Hematopoietic multipotent progenitor cell treated with erythropoietin and hydrocortisone succinate and interleukin-3 and kit ligand, for 4 days (in vitro differentiated cells): ENCODE measurements at regions not wholly inside any gene's neighbourhood (a gene's known extent, or its start where the extent isn't known, plus 50 kb on each side); places are given as distances from the start of the nearest gene placed in this dataset.

Experiments
- DNase-seq: peaks from one replicate; pipeline ENCODE4 v3.0.0-alpha.2; 2015

DNA sequence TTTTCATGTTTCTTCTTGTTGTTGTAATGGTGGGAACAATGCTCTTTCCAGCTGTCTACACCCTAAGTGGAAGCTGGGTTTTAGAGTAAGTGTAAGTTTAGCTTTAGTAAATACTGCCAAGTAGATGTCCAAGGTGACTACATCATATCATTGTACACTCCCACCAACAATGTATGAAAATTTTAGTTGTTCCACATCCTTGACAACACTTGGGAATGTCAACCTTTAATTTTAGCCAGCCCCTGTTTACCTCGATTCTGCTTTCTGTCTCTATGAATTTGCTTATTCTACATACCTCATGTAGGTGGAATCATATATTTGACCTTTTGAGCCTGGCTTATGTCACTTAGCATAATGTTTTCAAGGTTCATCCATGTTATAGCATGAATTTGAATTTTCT is 93.0 kb downstream of the MTPAP start:
- DNase-seq, result no peak

DNA sequence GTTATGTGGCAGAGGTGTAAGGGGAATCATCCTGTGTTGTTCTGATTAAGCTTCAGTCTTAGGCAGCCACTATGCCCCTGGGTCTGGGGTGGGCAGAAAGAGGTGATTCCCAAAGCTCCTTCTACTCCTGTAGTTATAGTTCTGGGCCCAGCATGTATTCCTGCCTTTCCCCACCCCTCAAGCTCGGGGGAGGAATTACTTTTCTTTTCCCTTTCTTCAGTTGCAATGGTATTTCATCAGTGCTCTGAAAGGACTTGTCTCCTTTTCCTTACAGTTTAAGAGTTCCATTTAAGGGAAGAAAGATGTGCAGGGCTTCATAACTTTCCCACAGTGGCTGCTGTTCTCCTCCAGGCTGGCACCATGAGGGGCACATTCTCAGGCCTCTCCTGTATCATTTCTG is 94.2 kb downstream of the MTPAP start:
- no peak for DNase-seq

DNA sequence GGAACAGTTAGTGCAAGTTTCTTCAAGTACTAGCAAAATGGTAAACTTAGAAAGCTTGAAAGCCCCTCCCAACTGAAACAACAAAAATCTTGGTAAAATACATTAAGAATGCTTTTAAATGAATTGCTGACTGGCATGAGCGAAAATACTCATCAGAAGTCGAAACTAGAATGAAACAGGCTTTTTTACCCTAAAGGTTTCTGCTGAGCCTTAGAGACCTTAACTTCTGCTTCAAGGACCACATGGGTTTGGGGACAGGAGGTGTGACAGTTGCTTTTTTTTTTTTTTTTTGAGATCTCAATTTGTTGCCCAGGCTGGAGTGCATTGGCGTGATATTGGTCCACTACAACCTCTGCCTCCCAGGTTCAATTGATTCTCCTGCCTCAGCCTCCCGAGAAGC is 100.3 kb downstream of the MTPAP start:
- DNase-seq, result no peak

DNA sequence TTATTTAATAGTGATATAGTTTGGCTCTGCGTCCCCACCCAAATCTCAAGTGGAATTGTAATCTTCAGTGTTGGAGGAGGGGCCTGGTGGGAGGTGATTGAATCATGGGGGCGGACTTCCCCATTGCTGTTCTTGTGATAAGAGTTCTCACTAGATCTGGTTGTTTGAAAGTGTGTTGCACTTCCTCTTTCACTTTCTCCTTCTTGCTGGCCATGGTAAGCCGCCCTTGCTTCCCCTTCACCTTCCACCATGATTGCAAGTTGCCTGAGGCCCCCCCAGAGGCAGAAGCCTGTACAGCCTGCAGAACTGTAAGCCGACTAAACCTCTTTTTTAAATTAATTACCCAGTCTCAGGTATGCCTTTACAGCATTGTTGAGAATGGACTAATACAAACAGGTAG is 101.4 kb downstream of the MTPAP start:
- DNase-seq, result peak; percentile 72

DNA sequence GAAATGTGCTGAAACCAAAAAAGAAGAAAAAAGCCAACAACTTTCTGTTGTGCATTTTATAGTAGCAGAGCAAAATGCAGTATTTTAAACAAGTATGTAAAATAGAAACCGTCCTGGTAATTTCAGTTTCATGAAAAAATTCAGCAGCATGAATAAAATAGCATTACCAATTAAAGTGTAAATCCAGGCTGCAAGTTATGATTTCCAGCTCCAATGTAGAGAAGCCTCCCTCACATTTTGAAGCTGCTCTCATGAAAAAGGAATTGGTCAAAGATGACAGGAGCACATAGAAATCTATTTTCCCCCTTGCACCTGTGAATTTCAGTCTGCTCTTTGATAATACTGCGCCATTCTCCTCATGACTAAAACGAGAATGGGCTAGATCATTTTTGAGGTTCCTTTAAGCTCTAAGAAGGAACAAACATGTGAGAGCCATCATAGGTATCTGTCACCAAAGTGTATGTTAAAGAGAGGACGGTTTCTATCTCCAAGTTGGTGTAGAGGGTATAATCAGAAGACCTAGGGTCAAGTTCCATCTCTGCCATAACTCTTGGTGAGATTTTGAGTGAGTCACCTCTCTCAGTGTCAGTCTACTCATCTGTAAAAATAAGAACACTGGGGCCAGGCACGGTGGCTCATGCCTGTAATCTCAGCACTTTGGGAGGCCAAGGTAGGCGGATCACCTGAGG is 107.5 kb downstream of the MTPAP start:
- no peak for DNase-seq

DNA sequence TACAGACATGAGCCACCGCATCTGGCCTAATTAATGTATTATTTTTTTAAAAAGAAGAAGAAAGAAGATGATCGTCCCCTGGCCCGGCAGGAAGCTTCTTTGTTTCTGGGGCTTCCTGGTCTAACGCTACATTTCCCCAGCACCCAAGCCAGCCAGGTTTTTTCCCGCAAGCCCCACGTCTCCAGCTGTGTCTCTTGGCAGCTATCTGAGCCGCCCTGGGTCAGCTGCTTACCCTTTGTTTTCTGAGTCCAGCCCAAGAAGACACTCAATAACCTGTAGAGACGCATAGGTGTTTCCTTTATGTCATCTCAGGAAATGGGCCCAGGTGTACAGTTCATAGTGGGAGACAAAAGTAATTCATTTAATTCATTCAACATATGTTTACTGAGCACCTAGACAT is 110.2 kb downstream of the MTPAP start:
- DNase-seq, result no peak

DNA sequence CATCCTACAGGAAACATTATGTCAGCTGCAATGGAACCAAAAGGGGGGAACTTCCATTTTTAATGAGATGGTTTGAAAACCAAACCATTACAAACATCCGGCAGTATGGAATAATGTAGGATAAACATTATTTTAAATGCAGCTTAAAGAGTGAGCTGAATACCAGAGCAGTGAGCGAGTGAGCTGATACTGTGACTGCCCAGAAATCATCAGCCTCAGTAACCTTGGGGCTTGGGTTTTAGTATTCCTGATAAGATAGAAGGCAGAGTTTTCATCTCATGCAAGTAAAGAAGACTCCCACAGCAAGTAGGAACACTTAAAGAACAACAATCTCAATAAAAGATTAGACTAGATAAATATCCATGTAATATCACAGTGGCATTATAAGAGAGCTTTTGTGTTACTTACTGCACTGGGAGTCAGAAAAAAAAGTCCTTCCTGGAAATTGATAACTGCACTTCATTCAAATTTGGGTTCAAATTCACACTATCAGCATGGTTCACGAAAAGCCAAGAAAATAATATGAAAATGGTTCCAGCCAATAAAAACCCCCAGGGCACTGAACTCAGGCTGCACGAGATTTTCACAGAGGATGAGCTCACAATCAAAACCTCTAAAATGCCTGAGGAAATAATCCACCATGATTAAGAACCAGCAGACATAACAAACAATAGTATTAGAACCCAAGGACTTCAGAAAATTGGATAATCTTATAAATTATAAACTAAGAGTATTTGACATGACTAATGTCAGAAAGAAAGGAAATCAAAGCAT is 115.7 kb downstream of the MTPAP start:
- DNase-seq, result no peak

DNA sequence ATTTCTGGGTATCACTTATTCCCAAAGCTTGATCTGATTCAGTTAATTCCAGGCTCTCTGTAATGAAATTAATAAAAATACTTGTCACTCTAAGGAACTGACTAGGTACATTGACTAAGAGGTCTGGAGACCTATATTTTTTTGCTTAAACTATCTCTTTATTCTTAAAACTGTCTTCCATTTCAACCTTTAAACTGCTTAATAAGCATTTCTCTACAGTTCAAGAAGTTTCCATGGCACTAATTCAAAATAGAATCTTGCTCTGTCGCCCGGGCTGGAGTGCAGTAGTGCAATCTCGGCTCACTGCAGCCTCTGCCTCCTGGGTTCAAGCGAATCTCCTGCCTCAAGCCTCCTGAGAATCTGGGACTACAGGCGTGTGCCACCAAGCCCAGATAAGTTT is 117.4 kb downstream of the MTPAP start:
- no peak for DNase-seq

DNA sequence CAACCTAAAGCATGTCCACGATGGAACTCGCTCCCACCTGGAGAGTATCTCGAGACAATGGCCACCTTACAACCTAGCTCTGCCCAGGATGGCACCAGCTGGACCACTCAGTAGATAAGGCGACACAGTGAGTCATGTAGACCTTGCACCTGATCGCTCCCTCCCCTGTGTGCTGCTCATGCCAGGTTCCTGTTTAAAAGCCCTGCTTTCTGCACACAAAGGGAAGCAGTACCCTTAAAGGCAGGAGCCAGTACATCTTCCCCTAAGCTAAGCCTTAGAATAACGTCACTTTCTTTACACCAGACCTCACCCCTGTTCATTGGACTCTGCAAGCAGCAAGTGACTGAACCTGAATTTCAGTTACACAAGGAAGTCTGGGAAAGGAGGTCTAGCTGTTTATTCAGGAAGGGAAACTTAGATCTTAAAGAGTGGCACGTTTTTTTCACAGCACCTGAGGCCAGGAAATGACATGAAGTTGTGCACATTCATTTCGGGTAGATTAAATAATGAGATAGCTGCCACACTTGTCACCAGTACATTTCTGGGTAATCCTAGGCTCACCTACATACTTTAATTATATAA is 117.9 kb downstream of the MTPAP start:
- peak; percentile 23 for DNase-seq

DNA sequence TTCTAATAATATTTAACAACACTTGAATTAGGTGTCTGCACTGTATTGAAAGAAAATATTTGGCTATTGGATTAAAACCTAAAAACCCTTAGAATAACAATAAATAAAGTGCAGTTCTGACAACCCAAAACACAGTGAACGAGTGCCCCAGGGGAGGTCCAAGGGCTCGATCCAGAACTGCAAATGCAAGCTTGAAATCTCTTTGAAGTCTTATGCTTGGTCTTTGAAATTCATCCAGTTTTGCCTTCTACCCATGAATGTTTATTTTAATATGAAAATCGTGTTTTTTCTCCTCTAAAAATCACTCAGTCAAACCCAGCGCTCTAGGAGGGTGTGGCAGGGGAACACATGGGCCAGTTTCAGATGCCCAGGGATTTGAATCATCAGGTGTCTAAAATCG is 119.5 kb downstream of the MTPAP start:
- DNase-seq, result no peak

DNA sequence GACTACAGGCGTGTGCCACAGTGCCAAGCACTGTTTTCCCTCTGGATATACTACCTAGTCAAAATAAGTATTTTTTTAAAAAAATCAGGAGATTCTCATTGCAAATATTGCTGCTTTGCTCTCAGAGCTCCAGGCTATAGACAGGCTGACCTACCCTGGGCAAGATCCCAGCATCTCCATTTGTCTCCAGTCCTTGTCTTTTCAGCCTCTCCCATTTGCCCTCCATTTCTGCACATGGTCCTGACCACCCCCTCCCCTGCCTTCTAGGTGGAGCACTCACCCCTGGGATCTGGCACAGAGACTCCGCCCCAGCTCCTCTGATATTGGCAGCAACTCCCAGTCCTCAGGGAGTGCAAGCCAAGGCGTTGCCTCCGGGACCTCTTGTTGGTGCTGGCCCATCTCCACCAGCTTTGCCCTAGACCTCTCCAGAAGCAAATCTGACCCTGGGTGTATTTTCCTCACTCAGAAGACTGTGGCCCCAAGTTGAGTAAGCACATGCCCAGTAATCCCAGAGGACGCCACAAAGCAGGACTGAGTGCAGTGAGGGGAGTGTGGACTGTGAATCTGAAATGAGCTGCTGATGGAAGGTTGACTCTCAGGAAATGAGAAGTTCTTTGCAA is 120.6 kb downstream of the MTPAP start:
- no peak for DNase-seq

DNA sequence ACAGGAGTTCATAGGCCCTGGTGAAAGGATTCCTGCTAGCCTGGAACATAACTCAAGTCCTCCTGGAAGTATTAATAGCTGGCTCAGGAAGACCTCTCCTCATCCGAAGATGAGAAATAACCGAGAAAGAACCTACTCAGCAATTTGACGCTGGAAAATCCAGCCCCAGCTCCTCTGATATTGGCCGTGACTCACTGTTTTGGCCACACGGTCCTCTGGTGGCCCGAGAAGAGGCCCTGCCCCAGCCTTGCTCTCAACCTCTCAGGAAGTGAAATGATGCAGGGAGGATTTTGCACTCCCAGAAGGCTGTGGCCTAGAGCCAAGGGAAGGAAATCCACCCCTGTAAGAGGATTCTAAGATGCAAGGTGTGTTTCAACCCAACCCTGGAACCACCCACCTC is 121.6 kb downstream of the MTPAP start:
- no peak for DNase-seq

DNA sequence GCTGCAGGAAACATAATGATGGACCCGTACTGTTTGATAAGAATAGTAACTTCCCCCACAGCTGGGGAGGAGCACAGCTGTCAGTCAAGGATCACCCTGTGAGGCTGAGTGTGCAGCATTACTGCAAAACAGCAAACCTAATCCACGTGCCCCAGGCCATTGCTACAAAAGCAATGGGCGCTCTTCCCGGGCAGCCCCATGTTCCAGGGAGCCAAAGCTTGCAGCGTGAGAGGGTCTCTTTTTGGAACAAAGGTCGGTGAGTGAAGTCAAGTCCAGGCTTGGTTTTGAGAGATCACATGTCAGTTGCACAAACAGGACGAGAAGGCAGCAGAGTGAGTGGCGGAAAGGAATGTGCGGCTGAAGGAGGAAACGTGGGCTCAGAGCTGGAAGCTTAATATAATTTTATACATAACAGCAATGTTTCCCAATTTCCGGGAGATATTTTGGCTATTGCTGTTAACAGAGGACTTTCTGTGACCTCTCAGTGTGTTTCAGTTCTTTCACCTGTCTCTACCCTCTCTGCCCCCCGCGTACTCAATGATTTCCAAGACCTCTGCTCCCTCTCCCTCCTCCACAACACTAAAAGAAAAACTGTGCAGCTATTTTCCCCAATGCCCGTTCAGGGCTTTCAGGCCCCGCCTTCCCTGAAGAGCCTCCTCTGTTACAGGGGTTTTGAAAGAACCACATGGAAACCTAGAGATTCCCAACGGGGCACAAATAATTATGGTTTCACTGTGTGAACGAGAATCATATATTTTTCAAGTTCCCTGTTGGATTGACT is 128.9 kb downstream of the MTPAP start:
- DNase-seq, result peak; percentile 92

DNA sequence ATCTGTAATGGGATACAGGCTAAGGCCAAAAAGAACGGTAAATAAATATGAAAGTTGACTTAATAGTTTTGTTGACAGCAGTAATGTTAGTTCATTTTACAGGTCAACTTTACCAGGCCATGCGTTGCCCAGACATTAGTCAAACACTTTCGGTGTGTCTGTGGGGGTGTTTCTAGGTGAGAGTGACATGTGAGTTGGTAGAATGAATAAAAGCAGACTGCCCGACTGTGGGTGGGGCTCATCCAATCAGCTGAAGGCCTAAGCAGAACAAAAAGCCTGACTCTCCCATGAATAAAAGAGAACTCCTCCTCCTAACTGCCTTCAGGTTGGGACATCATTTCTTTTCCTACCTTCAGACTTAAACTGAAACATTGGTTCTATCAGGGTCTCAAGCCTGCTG is 132.3 kb downstream of the MTPAP start:
- DNase-seq, result no peak

DNA sequence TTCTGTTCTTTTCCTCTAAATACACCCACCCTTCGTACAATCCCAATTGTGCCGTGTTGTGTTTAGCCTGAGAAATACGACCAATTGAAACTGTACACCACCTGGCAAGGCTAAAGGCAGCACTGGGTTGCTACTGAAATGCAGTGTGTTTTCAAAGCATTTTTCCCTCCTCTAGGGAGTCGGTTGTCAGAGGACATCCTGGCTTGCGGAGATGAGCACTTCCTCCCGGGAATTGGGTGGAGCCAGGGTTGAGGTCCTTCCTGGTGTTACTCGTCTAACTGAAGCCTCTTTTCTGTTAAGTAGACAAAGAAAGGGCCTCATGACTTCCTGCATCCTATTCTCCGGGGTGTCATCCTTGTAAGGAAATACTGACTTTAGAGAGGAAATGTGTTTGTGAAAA is 133.5 kb downstream of the MTPAP start:
- peak; percentile 15 for DNase-seq

DNA sequence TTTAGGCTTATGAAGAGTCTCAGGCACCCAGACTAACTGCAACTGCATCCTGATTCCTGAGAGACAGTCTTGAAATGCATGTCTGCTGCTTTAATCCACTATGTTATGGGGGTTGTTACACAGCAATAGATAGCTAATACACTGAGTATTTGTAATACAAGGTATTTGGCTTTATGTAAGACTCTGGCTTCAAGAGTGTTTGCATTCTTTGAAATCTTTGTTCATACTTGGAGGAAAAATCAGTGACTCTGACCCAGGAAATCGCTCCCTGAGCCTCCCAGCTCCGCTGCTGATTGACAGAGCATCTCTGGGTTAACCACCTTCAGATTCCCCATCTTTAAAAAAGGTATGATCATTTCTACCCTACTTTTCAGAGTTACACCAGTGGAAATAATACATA is 133.9 kb downstream of the MTPAP start:
- no peak for DNase-seq

DNA sequence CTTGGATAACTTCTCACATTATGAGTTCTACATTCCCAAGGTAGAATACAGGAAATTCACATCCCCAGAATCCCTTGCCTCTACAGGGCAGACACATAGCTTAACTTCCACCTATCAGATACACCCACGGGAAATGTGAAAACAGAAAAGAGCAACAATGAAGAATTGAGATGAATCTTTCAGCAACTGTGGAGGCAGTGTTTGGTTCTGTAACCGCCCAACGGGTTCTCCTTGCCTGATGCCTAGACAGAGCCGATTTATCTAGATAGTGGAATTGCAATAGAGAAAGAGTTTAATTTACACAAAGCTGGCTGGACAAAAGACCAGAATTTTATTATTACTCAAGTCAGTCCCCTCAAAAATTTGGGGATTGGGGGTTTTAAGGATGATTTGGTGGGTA is 138.8 kb downstream of the MTPAP start:
- no peak for DNase-seq

DNA sequence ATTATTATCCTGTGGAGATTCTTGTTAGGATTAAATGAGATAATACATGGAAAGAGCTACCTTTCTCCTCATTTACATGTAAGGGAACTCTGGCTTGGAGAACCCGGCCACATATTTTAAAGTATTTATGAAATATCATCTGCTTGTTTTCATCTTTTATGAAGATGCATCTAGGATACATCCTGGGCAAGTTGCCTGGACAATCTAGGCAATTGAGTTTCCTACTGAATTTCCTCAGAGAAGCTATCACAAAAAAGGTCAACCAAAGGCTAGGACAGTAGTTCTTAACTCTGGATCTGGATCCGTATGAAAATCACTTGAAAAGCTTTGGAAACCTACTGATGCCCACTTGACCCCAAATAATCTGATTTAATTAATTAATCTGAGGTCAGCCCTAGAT is 140.7 kb downstream of the MTPAP start:
- DNase-seq, result no peak

DNA sequence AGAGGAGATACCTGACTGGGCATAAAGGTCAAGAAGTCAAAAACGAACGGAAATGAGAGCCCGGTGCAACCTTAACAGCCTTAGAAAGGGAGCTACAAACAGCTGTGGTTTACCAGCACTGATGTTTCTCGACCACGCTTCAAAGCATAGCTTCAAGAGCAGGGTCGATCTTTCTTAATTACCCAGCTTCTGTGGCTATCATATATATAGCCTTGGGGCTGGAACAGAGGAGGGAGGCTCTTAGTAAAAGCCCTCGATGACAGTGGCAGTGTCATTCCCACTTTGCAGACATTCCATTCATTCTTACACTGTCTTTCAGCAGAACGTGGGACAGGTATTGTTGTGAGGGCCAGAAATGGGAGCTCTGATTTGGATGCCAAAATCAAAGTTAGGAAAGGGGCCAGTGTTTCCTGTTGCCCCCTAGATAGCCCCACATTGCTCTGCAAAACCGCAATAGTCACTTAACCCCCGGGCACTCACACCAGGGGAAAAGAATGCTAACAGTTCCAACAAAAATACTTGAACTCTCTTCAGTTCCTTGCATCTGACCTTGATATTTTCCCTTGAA is 141.5 kb downstream of the MTPAP start:
- DNase-seq, result no peak

DNA sequence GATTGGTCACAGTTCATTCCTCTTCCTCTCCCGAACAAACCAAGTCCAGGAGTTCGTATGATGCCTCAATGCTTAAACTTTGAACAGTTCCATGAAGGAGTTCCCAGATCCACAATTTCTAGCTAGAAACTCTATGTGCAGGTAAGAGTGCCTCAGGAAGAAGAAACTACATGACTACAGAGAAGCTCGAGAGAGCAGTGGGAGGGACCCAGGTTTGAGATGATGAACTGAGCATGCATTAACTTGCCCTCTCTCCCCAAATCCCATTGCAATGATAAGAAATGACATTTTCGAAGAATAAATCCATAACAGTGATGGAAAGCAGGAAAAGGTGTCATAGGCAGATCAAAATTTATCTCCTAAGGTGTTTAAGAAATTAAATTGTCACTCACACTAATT is 140.6 kb upstream of the JCAD start:
- no peak for DNase-seq

DNA sequence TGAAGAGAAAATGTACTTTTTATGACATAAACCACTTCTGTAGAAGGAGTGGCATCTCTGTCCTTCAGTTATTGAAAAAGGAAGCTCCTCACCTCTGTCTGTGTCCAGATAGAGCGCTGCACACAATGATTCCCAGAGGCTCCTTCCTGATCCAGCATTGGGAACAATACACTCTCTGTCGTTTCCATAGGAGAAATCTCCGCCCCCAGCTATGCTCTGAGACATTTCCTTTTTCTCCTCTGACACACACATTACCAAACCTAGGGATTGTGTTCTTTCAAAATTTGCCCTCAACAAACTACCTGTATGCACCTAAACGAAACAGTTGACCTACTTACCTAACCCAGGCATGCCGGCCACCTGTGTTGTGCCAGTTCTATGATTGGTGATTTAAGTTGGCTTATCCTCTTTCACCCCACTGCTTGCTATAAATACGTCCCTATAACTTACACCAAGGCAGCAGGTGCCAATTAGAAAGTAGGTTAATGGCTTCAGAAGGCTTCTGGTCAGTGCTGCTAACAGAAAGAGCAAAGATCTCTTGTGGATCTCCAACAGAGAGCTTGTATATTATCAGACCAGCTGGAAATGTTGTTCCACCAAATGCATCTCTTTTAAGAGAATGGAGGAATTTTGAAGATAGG is 140.1 kb upstream of the JCAD start:
- DNase-seq, result no peak

DNA sequence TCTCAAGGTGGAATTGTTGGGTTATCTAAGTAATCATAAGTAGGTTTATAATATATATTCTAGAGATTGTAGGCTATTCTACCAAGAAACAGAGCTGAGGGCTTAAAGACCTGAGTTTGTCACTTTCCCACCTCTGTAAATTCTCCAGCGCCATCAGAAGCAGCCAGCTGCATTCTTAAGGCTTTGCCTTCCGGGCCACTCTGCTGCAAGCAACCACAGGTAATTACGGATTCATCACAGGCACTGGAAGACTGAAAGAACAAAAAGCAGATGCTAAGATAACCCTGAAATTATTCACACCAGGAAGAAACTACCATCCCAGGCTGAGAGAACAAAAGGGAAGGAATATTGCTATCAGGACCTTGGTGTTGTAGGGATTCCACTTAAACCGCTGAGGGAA is 137.8 kb upstream of the JCAD start:
- DNase-seq, result no peak
